ENCODE measurements at regions not wholly inside any gene's neighbourhood (a gene's known extent, or its start where the extent isn't known, plus 50 kb on each side); places are given as distances from the start of the nearest gene placed in this dataset.
A peak's percentile ranks its signal among the peaks of the same experiment; 100 is the strongest.

GRCh38 chr20:61119794-61120410 is 132.2 kb upstream of the CDH4 start:
- Histone ChIP-seq H3K27ac (peak overlapping the region; percentile 86 to 93), H3K4me1 (peaks cover 62% of the 10 kb centered on the region), H3K4me3 (no peak overlapping the region), H3K4me2 (peak overlapping the region; percentile 27), H3K9me3 (no peaks in the 10 kb centered on the region)
- FAIRE-seq (no peak), DNase-seq (ENCODE audit: low read depth in 1 of 2, low spot score in 1 of 2) (no peak), ATAC-seq (no peak)
- TF ChIP-seq, protein P1, sequence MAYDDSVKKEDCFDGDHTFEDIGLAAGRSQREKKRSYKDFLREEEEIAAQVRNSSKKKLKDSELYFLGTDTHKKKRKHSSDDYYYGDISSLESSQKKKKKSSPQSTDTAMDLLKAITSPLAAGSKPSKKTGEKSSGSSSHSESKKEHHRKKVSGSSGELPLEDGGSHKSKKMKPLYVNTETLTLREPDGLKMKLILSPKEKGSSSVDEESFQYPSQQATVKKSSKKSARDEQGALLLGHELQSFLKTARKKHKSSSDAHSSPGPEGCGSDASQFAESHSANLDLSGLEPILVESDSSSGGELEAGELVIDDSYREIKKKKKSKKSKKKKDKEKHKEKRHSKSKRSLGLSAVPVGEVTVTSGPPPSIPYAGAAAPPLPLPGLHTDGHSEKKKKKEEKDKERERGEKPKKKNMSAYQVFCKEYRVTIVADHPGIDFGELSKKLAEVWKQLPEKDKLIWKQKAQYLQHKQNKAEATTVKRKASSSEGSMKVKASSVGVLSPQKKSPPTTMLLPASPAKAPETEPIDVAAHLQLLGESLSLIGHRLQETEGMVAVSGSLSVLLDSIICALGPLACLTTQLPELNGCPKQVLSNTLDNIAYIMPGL (CRISPR knock-in tag; IDR thresholded peaks at IDR 0.05; ENCODE audit: borderline replicate concordance) = no peak
- no peak for TF ChIP-seq CTCF (IDR thresholded peaks at IDR 0.05)
- TF ChIP-seq FOSL2 (IDR thresholded peaks at IDR 0.05) = no peak
- no peak for TF ChIP-seq FOSL2 (CRISPR knock-in tag; IDR thresholded peaks at IDR 0.05)
- no peak for TF ChIP-seq E2F6 (IDR thresholded peaks at IDR 0.05; ENCODE audit: borderline replicate concordance, low read depth)
- no peak for TF ChIP-seq HOXB13 (CRISPR knock-in tag; IDR thresholded peaks at IDR 0.05; ENCODE audit: low read depth)
- no peak for TF ChIP-seq CEBPB (IDR thresholded peaks at IDR 0.05)
- CTCF ChIA-PET = interaction anchor here (1.2 to 2.3 kb wide), 5 partner anchors 9 to 109 kb away, joined by 4 to 6 read pairs (median 5); no protein-coding TSS in a partner anchor
- POLR2A ChIA-PET = interaction anchor here (3.7 kb wide), 1 partner anchor 133 kb away, joined by 20 read pairs; the partner anchor contains the start of gene CDH4
- WGBS (ENCODE audit: missing lambda C conversion rate) = 77% methylated on average over 12 of the region's 12 CpGs

DNA sequence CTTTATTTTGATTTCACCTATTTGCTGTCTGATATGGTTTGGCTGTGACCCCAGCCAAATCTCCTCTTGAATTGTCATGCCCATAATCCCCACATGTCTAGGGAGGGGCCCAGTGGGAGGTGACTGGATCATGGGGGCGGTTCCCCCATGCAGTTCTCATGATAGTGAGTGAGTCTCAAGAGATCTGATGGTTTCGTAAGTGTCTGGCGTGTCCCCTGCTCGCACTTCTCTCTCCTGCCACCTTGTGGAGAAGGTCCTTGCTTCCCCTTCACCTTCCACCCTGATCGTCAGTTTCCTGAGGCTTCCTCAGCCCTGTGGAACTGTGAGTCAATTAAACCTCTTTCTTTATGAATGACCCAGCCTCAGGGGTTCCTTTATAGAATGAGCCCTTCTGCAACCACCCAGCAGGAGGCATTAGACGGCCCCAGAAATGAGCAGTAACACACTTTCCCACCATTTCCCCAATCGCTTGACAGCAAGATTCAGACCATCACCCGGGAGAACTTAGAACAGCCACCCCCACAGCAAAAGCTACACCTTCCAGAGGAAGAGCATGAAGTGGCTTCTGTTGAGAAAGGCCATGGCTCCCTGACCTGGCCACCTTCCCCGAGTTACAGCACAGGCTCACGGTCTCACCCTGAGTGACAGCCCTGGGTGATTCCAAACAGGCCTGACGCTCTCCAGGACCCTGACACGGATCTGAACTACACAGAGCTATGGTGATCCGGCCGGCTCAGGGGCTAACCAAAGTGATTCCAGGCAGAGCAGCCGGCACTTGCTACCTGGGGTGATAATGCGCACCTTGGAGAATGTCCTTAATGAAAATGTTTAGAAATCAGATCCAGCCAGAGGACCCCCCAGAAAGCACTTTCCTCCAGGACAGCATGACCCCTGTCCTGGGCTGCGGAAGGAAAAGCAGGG is 131.2 kb upstream of the CDH4 start:
- H3K9me3 ChIP-seq = no peaks in the 10 kb centered on the region
- 47% methylated on average over 13 of the region's 17 CpGs for WGBS (ENCODE audit: missing lambda C conversion rate)
- ATAC-seq (peak; percentile 8 to 66; a peak in 3 of 6 replicates), FAIRE-seq (peak; percentile 59), DNase-seq (ENCODE audit: low read depth in 1 of 2, low spot score in 1 of 2) (peak in 1 of 2 experiments; percentile 92)
- POLR2A ChIA-PET = no interaction called here
- H3K4me1 ChIP-seq = peaks cover 53% of the 10 kb centered on the region
- peak overlapping the region; percentile 27 for H3K4me2 ChIP-seq
- H3K4me3 ChIP-seq = no peak overlapping the region
- CTCF ChIA-PET = interaction anchor here (0.7 to 2.3 kb wide), 12 partner anchors 8 to 910 kb away, joined by 3 to 10 read pairs (median 4); no protein-coding TSS in a partner anchor
- peak overlapping the region; percentile 86 to 93 for H3K27ac ChIP-seq
- TF ChIP-seq FOSB (CRISPR knock-in tag; IDR thresholded peaks at IDR 0.05) (no peak), FOSL2 (IDR thresholded peaks at IDR 0.05) (no peak), FOSL2 (CRISPR knock-in tag; IDR thresholded peaks at IDR 0.05) (peak; percentile 63), NPAS2 (CRISPR knock-in tag; IDR thresholded peaks at IDR 0.05; ENCODE audit: borderline replicate concordance) (no peak), CHD2 (IDR thresholded peaks at IDR 0.05; ENCODE audit: low read length, partially characterized antibody) (peak; percentile 34), SMC3 (IDR thresholded peaks at IDR 0.05) (peak; percentile 85), EP300 (IDR thresholded peaks at IDR 0.05) (0 out of 5 replicates have a peak, but pooled peaks of 1 of the 2 experiments have one; percentile 24), JUNB (IDR thresholded peaks at IDR 0.05) (no peak), ATOH8 (CRISPR knock-in tag; IDR thresholded peaks at IDR 0.05; ENCODE audit: low read depth) (no peak), KDM5A (IDR thresholded peaks at IDR 0.05) (no peak), POLR2AphosphoS2 (conservative IDR thresholded peaks at IDR 0.05; ENCODE audit: low read length) (no peak), NR3C1 (IDR thresholded peaks at IDR 0.05) (no peak), RAD21 (conservative IDR thresholded peaks at IDR 0.05 in 1 of 2, IDR thresholded peaks at IDR 0.05 in 1 of 2) (peak; percentile 79 to 80)
- TF ChIP-seq, protein P2, sequence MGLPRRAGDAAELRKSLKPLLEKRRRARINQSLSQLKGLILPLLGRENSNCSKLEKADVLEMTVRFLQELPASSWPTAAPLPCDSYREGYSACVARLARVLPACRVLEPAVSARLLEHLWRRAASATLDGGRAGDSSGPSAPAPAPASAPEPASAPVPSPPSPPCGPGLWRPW (IDR thresholded peaks at IDR 0.05) = no peak
- TF ChIP-seq, protein P3, sequence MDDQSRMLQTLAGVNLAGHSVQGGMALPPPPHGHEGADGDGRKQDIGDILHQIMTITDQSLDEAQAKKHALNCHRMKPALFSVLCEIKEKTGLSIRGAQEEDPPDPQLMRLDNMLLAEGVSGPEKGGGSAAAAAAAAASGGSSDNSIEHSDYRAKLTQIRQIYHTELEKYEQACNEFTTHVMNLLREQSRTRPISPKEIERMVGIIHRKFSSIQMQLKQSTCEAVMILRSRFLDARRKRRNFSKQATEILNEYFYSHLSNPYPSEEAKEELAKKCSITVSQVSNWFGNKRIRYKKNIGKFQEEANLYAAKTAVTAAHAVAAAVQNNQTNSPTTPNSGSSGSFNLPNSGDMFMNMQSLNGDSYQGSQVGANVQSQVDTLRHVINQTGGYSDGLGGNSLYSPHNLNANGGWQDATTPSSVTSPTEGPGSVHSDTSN (IDR thresholded peaks at IDR 0.05) = no peak
- TF ChIP-seq, protein P4, sequence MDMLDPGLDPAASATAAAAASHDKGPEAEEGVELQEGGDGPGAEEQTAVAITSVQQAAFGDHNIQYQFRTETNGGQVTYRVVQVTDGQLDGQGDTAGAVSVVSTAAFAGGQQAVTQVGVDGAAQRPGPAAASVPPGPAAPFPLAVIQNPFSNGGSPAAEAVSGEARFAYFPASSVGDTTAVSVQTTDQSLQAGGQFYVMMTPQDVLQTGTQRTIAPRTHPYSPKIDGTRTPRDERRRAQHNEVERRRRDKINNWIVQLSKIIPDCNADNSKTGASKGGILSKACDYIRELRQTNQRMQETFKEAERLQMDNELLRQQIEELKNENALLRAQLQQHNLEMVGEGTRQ (IDR thresholded peaks at IDR 0.05) = no peak
- TF ChIP-seq, protein P5, sequence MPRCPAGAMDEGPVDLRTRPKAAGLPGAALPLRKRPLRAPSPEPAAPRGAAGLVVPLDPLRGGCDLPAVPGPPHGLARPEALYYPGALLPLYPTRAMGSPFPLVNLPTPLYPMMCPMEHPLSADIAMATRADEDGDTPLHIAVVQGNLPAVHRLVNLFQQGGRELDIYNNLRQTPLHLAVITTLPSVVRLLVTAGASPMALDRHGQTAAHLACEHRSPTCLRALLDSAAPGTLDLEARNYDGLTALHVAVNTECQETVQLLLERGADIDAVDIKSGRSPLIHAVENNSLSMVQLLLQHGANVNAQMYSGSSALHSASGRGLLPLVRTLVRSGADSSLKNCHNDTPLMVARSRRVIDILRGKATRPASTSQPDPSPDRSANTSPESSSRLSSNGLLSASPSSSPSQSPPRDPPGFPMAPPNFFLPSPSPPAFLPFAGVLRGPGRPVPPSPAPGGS (IDR thresholded peaks at IDR 0.05) = no peak
- TF ChIP-seq, protein P6, sequence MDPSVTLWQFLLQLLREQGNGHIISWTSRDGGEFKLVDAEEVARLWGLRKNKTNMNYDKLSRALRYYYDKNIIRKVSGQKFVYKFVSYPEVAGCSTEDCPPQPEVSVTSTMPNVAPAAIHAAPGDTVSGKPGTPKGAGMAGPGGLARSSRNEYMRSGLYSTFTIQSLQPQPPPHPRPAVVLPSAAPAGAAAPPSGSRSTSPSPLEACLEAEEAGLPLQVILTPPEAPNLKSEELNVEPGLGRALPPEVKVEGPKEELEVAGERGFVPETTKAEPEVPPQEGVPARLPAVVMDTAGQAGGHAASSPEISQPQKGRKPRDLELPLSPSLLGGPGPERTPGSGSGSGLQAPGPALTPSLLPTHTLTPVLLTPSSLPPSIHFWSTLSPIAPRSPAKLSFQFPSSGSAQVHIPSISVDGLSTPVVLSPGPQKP (IDR thresholded peaks at IDR 0.05; ENCODE audit: low read depth, low read length) = no peak
